GM12878 (cell line): ENCODE measurements at regions not wholly inside any gene's neighbourhood (a gene's known extent, or its start where the extent isn't known, plus 50 kb on each side); places are given as distances from the start of the nearest gene placed in this dataset.

ENCODE experiments used
- ASH2L ChIP-seq: fragments of 300-600, 200-600 bp; sonication (generic); IDR thresholded peaks from 2 replicates; pipeline ENCODE4 v1.6.1; 2017; ENCODE audit warnings: low read depth, mild to moderate bottlenecking, borderline replicate concordance
- CREB1 ChIP-seq: IDR thresholded peaks from 2 replicates; pipeline ENCODE4 v1.6.1; 2012; ENCODE audit warnings: low read depth, mild to moderate bottlenecking, inconsistent platforms
- EZH2 ChIP-seq: IDR thresholded peaks from 2 replicates; pipeline ENCODE4 v1.6.1; 2012; ENCODE audit warnings: low read depth, mild to moderate bottlenecking, control low read depth, inconsistent platforms, low read length, borderline replicate concordance; ENCODE audit not compliant: control insufficient read depth
- POLR2A ChIP-seq: IDR thresholded peaks from 2 replicates; pipeline ENCODE4 v1.6.1; 2011; ENCODE audit warnings: low read depth, mild to moderate bottlenecking, low read length
- SP1 ChIP-seq: IDR thresholded peaks from one replicate; pipeline ENCODE4 v1.6.1; 2011; ENCODE audit warnings: low read depth, low read length
- SUZ12 ChIP-seq: fragments of 200-600 bp; sonication (generic); IDR thresholded peaks from one replicate; pipeline ENCODE4 v1.6.1; 2018; ENCODE audit warnings: antibody characterized with exemption, mild to moderate bottlenecking; ENCODE audit not compliant: unreplicated experiment
- TBL1XR1 ChIP-seq: IDR thresholded peaks from 2 replicates; pipeline ENCODE4 v1.6.1; 2012; ENCODE audit warnings: low read depth, low read length, improper control_type of control experiment
- TF ChIP-seq, protein P1 (sequence below): IDR thresholded peaks from 2 replicates; pipeline ENCODE4 v1.6.1; 2011; ENCODE audit warnings: low read depth, low read length, improper control_type of control experiment, borderline replicate concordance
- TF ChIP-seq, protein P2 (sequence below), 3 experiments: IDR thresholded peaks in 2 of 3; conservative IDR thresholded peaks in 1 of 3; 2 replicates each; pipeline ENCODE4 v1.5.1; 2011; ENCODE audit warnings: low read depth in 3 of 3, low read length in 3 of 3, mild to moderate bottlenecking in 3 of 3, control low read depth in 2 of 3, moderate library complexity in 2 of 3, inconsistent platforms in 1 of 3, mixed read lengths in 1 of 3; ENCODE audit not compliant: control insufficient read depth in 2 of 3, insufficient read depth in 1 of 3; ENCODE audit errors: extremely low read depth in 1 of 3

DNA sequence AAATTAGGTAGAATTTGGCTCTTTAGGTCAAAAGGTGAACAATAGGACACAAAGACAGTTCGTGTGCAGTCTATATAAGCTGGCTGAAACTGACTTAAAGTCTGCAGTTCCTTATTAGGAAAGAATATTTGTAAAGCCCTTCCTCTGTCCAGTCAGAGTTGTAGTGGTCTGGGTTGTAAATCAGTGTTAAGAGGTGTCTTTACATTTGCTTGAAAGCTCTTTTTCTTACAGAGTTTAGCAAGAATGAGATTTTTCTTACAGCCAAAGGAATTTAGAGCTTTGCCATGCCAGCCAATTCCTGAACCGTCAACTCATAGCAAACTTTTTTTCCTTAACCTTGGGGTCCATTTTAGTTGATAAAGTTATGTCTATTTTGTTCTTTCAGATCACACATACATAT is 786.1 kb upstream of the CTNND2 start:
- TF ChIP-seq, protein P1, sequence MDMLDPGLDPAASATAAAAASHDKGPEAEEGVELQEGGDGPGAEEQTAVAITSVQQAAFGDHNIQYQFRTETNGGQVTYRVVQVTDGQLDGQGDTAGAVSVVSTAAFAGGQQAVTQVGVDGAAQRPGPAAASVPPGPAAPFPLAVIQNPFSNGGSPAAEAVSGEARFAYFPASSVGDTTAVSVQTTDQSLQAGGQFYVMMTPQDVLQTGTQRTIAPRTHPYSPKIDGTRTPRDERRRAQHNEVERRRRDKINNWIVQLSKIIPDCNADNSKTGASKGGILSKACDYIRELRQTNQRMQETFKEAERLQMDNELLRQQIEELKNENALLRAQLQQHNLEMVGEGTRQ = no peak
- TF ChIP-seq, protein P2, sequence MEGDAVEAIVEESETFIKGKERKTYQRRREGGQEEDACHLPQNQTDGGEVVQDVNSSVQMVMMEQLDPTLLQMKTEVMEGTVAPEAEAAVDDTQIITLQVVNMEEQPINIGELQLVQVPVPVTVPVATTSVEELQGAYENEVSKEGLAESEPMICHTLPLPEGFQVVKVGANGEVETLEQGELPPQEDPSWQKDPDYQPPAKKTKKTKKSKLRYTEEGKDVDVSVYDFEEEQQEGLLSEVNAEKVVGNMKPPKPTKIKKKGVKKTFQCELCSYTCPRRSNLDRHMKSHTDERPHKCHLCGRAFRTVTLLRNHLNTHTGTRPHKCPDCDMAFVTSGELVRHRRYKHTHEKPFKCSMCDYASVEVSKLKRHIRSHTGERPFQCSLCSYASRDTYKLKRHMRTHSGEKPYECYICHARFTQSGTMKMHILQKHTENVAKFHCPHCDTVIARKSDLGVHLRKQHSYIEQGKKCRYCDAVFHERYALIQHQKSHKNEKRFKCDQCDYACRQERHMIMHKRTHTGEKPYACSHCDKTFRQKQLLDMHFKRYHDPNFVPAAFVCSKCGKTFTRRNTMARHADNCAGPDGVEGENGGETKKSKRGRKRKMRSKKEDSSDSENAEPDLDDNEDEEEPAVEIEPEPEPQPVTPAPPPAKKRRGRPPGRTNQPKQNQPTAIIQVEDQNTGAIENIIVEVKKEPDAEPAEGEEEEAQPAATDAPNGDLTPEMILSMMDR (IDR thresholded peaks at IDR 0.05 in 2 of 3, conservative IDR thresholded peaks at IDR 0.05 in 1 of 3; ENCODE audit: control insufficient read depth in 2 of 3, extremely low read depth in 1 of 3, insufficient read depth in 1 of 3, low read depth in 3 of 3, low read length in 3 of 3) = no peak
- TF ChIP-seq TBL1XR1 = no peak
- no peak for TF ChIP-seq POLR2A
- no peak for TF ChIP-seq SP1
- no peak for TF ChIP-seq SUZ12
- no peak for TF ChIP-seq ASH2L
- no peak for TF ChIP-seq EZH2
- no peak for TF ChIP-seq CREB1
